GM12865 (cell line): ENCODE measurements at regions not wholly inside any gene's neighbourhood (a gene's known extent, or its start where the extent isn't known, plus 50 kb on each side); places are given as distances from the start of the nearest gene placed in this dataset.
"Not testable (repeated sequence)": the region's sequence is repeated elsewhere in the genome, so short reads cannot be mapped to it uniquely, and the experiment has no call there.

Source experiments
- DNase-seq: peaks from one replicate; pipeline ENCODE4 v3.0.0; 2010; ENCODE audit warnings: low read depth
- H3K4me3 ChIP-seq: 2 replicates; pipeline ENCODE4 v1.5.1; 2011; ENCODE audit warnings: mild to moderate bottlenecking, low read depth, low read length, control low read depth
- TF ChIP-seq, protein P1 (sequence below): IDR thresholded peaks from 2 replicates; pipeline ENCODE4 v1.5.1; 2011; ENCODE audit warnings: low read length, control low read depth, low read depth, inconsistent platforms; ENCODE audit not compliant: insufficient read depth; ENCODE audit errors: missing control alignments

DNA sequence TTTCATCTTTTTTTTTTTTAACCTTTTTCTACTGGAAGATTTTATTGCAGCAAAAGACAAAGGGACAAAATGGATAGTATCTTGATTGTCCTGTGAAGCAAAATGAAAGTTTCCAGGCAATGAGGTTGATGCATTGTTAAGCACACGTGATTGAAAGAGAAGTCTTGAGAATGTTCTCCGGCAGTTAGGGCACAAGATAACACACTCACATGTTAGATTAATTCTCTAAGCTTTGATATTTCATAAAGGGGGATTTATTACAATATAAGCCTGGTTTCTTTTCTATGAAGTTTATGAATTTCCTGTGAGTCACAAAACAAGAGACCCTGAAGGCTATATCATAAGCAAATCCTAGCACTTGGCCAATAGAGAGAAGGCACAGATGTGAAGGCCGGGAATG, 93.4 kb upstream of the ARMC3 start:
- TF ChIP-seq, protein P1, sequence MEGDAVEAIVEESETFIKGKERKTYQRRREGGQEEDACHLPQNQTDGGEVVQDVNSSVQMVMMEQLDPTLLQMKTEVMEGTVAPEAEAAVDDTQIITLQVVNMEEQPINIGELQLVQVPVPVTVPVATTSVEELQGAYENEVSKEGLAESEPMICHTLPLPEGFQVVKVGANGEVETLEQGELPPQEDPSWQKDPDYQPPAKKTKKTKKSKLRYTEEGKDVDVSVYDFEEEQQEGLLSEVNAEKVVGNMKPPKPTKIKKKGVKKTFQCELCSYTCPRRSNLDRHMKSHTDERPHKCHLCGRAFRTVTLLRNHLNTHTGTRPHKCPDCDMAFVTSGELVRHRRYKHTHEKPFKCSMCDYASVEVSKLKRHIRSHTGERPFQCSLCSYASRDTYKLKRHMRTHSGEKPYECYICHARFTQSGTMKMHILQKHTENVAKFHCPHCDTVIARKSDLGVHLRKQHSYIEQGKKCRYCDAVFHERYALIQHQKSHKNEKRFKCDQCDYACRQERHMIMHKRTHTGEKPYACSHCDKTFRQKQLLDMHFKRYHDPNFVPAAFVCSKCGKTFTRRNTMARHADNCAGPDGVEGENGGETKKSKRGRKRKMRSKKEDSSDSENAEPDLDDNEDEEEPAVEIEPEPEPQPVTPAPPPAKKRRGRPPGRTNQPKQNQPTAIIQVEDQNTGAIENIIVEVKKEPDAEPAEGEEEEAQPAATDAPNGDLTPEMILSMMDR = no peak
- no peak overlapping the region for H3K4me3 ChIP-seq
- DNase-seq = no peak

DNA sequence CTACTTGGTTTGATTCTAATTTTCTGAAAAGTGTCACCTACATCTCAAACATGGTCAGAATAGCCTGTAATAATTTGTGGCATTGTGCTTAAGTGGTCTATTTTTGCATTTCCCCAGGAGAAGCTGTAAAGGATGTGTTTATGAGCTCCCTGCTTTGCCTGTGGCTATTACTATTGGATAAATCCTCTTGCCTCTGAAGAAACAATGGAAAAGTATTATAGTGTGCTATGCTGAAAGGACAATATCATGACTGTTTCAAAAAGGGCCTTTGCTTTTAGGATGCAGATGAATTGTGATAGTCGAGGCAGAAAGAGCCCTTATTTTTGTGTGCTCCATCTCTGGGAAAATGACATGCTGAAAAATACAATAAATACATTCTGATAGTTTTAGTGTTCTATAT, 94.1 kb upstream of the ARMC3 start:
- TF ChIP-seq, protein P1 = no peak
- no peak for DNase-seq

DNA sequence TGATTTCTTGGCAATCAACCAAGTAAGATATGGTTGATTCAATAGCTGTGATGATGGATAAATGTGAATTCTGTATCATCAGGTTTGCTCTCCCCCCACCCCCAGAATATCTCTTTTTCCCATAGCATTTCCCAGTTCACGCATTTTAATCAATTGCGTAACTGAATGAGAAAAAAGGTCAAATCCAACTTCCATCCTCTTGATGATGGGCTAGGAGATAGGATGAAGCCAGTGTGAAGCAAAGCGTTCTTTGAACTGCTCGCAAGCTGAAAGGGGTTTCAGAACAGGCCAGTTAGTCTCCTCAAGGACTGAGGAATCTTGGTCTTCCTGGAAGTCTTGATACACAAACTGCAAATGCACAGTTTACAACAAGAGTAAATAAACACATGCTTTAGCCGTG, 94.5 kb upstream of the ARMC3 start:
- H3K4me3 ChIP-seq = no peak overlapping the region
- DNase-seq = no peak
- TF ChIP-seq, protein P1 = no peak

More for the DNA sequence above, 94.1 kb upstream of the ARMC3 start:
- no peak overlapping the region for H3K4me3 ChIP-seq

DNA sequence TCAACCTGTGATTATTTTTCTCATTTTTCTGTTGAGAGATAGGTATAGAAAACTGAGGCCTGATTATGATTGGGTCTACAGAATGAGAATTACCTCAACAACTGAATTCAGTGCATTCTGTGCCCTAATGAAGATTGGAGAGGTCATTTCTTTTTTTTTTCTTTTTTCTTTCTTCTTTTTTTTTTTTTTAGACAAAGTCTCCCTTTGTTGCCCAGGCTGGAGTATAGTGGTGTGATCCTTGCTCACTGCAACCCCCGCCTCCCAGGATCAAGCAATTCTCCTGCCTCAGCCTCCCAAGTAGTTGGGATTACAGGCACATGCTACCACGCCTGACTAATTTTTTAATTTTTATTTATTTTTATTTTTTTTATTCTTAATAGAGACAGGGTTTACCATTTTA, 95.0 kb upstream of the ARMC3 start:
- no peak overlapping the region for H3K4me3 ChIP-seq
- TF ChIP-seq, protein P1 = no peak
- no peak for DNase-seq

DNA sequence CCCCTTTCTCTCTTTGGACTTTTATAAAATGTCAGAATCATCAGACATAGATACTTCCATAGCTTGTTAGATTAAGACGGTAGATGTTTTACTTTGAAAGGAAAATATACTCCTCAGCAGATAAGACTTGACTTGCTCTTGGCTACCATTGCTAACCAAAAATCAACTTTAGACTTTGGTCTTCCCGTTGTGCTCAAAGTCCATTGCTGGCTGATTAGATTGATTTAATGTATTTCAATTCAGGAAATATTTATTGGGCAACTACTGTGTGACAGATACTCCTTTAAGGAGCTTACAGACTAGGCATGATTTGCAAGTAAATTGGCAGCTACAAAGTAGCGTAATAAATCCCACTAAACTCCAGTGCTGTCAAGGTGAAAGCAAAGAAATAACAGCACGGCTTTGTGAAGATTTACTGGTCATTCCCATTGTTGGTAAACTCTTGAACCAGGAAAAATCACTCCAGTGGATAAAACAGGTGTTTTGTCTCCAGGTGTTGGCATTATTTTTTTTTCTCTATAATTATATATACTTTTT, 95.7 kb upstream of the ARMC3 start:
- DNase-seq = no peak
- TF ChIP-seq, protein P1 = no peak
- H3K4me3 ChIP-seq = no peak overlapping the region

DNA sequence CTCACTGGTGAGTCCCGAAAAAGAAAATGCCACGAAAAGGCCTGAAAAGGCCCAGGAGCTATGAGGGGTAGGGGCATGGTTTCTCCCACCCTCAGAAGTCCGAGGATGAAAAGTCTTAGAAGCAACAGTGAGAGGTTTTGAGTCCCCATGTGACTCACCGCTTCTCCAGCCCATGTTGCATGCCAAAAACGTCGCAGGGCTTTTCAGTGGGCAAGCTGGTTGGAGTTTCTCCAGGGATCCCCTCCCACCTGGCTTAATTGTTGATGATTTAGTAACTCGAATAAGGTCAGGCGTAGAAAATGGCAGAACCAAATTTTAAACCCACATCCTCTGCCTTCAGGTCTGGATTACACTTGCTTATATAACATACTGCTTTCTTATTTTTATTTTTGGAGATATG, 96.3 kb upstream of the ARMC3 start:
- DNase-seq = no peak
- TF ChIP-seq, protein P1 = no peak
- H3K4me3 ChIP-seq = no peak overlapping the region

DNA sequence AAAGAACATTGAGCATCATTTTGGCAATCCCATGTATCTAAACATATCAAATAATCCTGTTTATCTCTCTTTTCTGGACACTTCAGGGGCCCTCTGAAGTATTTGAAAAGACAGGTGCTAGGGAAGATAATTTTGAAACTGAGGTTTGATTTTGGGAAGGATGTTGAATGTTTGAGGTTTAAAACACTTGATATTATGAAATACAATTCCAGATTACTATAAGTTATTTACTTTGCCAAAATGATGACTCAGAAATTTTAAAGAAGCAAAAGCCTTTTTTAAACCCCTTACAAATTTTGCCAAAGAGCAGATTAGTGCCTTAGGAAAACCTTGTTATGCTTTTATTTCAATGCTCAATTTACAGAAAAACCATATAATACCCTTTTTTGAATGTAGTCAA, 99.1 kb upstream of the ARMC3 start:
- not testable (repeated sequence) for DNase-seq, H3K4me3 ChIP-seq

DNA sequence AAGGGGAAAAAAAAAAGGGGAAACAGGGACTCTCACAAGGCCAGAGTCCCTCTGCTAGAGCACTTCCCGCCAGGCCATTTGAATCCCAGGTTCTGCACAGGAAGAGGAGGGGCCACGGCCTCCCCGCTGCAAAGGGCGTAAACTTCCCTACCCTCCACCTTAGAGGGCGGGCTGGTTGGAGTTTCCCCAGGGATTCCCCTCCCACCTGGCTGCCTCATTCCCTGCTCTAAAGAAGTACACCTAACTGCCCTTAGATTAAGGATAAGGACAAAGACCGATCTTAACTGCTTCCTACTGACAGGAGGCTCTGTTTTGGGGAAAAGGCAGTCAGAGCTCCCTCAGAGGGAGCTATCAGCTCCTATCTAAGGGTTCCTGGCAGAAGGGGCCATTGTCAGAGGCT, 102.0 kb upstream of the ARMC3 start:
- TF ChIP-seq, protein P1 = no peak
- DNase-seq = peak; percentile 68
- no peak overlapping the region for H3K4me3 ChIP-seq
